HepG2 (cell line): ENCODE measurements at regions not wholly inside any gene's neighbourhood (a gene's known extent, or its start where the extent isn't known, plus 50 kb on each side); places are given as distances from the start of the nearest gene placed in this dataset.

Source experiments
- ATF2 ChIP-seq: sonication (generic); formaldehyde crosslinking; IDR thresholded peaks from 2 replicates; pipeline ENCODE4 v1.4.0; 2020; ENCODE audit warnings: missing genetic modification reagents
- BCL6 ChIP-seq: IDR thresholded peaks from 2 replicates; pipeline ENCODE4 v1.6.1; 2016; ENCODE audit warnings: missing genetic modification reagents, missing compliant biosample characterization
- CHD4 ChIP-seq: fragments of 200-600 bp; sonication (generic); IDR thresholded peaks from 2 replicates; pipeline ENCODE4 v1.7.0; 2017; ENCODE audit warnings: mild to moderate bottlenecking, low read length, borderline replicate concordance
- CREB3 ChIP-seq: sonication (generic); formaldehyde crosslinking; IDR thresholded peaks from 2 replicates; pipeline ENCODE4 v1.5.0; 2020; ENCODE audit warnings: missing genetic modification reagents
- DR1 ChIP-seq: sonication (generic); formaldehyde crosslinking; IDR thresholded peaks from 2 replicates; pipeline ENCODE4 v1.8.0; 2021; ENCODE audit warnings: mild to moderate bottlenecking, missing genetic modification reagents, inconsistent platforms
- JUN ChIP-seq: sonication (generic); formaldehyde crosslinking; IDR thresholded peaks from 2 replicates; pipeline ENCODE4 v1.4.0; 2020; ENCODE audit warnings: mild to moderate bottlenecking, missing genetic modification reagents
- KIAA2018 ChIP-seq: sonication (generic); formaldehyde crosslinking; IDR thresholded peaks from 2 replicates; pipeline ENCODE4 v1.5.0; 2020; ENCODE audit warnings: mild to moderate bottlenecking, missing genetic modification reagents, borderline replicate concordance
- KMT2A ChIP-seq: sonication (generic); formaldehyde crosslinking; IDR thresholded peaks from 2 replicates; pipeline ENCODE4 v1.4.0; 2020; ENCODE audit warnings: missing genetic modification reagents
- RELA ChIP-seq: sonication (generic); formaldehyde crosslinking; IDR thresholded peaks from 2 replicates; pipeline ENCODE4 v1.4.0; 2020; ENCODE audit warnings: missing genetic modification reagents
- REPIN1 ChIP-seq: sonication (generic); formaldehyde crosslinking; IDR thresholded peaks from 2 replicates; pipeline ENCODE4 v1.8.0; 2022; ENCODE audit warnings: missing genetic modification reagents, low read depth, mild to moderate bottlenecking, borderline replicate concordance
- REXO4 ChIP-seq: sonication (generic); formaldehyde crosslinking; IDR thresholded peaks from 2 replicates; pipeline ENCODE4 v1.8.0; 2022; ENCODE audit warnings: missing genetic modification reagents, mild to moderate bottlenecking, borderline replicate concordance
- ZBTB33 ChIP-seq: sonication (generic); formaldehyde crosslinking; IDR thresholded peaks from 2 replicates; pipeline ENCODE4 v1.4.0; 2020; ENCODE audit warnings: missing genetic modification reagents
- ZNF550 ChIP-seq: sonication (generic); formaldehyde crosslinking; IDR thresholded peaks from 2 replicates; pipeline ENCODE4 v1.4.0; 2020; ENCODE audit warnings: mild to moderate bottlenecking, missing genetic modification reagents, borderline replicate concordance

- TF ChIP-seq KMT2A (CRISPR knock-in tag) = no peak
- no peak for TF ChIP-seq REXO4
- TF ChIP-seq KIAA2018 = no peak
- no peak for TF ChIP-seq RELA (CRISPR knock-in tag)
- no peak for TF ChIP-seq BCL6 (CRISPR knock-in tag)
- TF ChIP-seq ZBTB33 = no peak
- no peak for TF ChIP-seq ZNF550 (CRISPR knock-in tag)
- TF ChIP-seq REPIN1 = no peak
- TF ChIP-seq DR1 = no peak
- no peak for TF ChIP-seq CREB3
- no peak for TF ChIP-seq CHD4
- no peak for TF ChIP-seq ATF2
- TF ChIP-seq JUN (CRISPR knock-in tag) = no peak
Measured at GRCh38 chr6:26226579-26226967, 138.4 kb upstream of the BTN3A2 start.
